CD14-positive monocyte (primary cell): ENCODE measurements at regions not wholly inside any gene's neighbourhood (a gene's known extent, or its start where the extent isn't known, plus 50 kb on each side); places are given as distances from the start of the nearest gene placed in this dataset.

Source experiments
- DNase-seq, 3 donors: peaks; one replicate each; pipeline ENCODE4 v3.0.0-alpha.2; 2011 to 2022
- H2AFZ ChIP-seq: 2 replicates; pipeline ENCODE4 v1.6.0; 2012; ENCODE audit warnings: mild to moderate bottlenecking, low read depth, low read length, inconsistent platforms; ENCODE audit not compliant: insufficient read depth, poor library complexity, severe bottlenecking
- H3K27ac ChIP-seq, 2 donors: 1 replicate in 1 of 2; 2 replicates in 1 of 2; pipeline ENCODE4 v1.5.1; 2012 to 2013; ENCODE audit warnings: low read length in 2 of 2, control low read depth in 1 of 2, inconsistent platforms in 1 of 2, low read depth in 1 of 2, mild to moderate bottlenecking in 1 of 2
- H3K27me3 ChIP-seq, 2 donors: one replicate each; pipeline versions ENCODE4 v1.6.0 to v1.6.1; 2011 to 2013; ENCODE audit warnings: low read length in 2 of 2; ENCODE audit not compliant: control insufficient read depth in 2 of 2, insufficient read depth in 2 of 2
- H3K36me3 ChIP-seq, 2 donors: replicated peaks in 1 of 2; 1 replicate in 1 of 2; 2 replicates in 1 of 2; pipeline versions ENCODE4 v1.5.1 to v1.6.1; 2012 to 2013; ENCODE audit warnings: low read length in 2 of 2, control low read depth in 1 of 2, inconsistent platforms in 1 of 2, mild to moderate bottlenecking in 1 of 2; ENCODE audit not compliant: insufficient read depth in 2 of 2, control insufficient read depth in 1 of 2
- H3K4me1 ChIP-seq, 2 donors: 1 replicate in 1 of 2; 2 replicates in 1 of 2; pipeline versions ENCODE4 v1.5.1 to v1.6.1; 2012 to 2013; ENCODE audit warnings: low read length in 2 of 2, control low read depth in 1 of 2, inconsistent platforms in 1 of 2, mild to moderate bottlenecking in 1 of 2, moderate library complexity in 1 of 2; ENCODE audit not compliant: insufficient read depth in 2 of 2, control insufficient read depth in 1 of 2
- H3K4me2 ChIP-seq: replicated peaks from 2 replicates; pipeline ENCODE3; 2012; ENCODE audit warnings: low read length, moderate library complexity, mild to moderate bottlenecking; ENCODE audit not compliant: poor library complexity, severe bottlenecking; ENCODE audit errors: extremely low read depth
- H3K4me3 ChIP-seq, 3 experiments: fragments of 200-600 bp in 1 of 3; sonication (generic) in 1 of 3; replicated peaks in 1 of 3; 1 replicate in 2 of 3; 2 replicates in 1 of 3; pipeline ENCODE4 v1.5.1; 2011 to 2013; ENCODE audit warnings: low read length in 3 of 3, mild to moderate bottlenecking in 3 of 3, control low read depth in 2 of 3, low read depth in 2 of 3, inconsistent platforms in 1 of 3, moderate library complexity in 1 of 3
- H3K79me2 ChIP-seq: 2 replicates; pipeline ENCODE4 v1.6.0; 2012; ENCODE audit warnings: mild to moderate bottlenecking, control low read depth, inconsistent platforms, low read length, moderate library complexity; ENCODE audit not compliant: insufficient read depth
- H3K9ac ChIP-seq: 2 replicates; pipeline ENCODE4 v1.6.0; 2017; ENCODE audit warnings: low read length, mild to moderate bottlenecking; ENCODE audit not compliant: insufficient read depth, poor library complexity, severe bottlenecking
- H3K9me3 ChIP-seq, 2 donors: replicated peaks in 1 of 2; 1 replicate in 1 of 2; 2 replicates in 1 of 2; pipeline versions ENCODE4 v1.5.1 to v1.6.1; 2012 to 2013; ENCODE audit warnings: low read length in 2 of 2, control low read depth in 1 of 2; ENCODE audit not compliant: control insufficient read depth in 1 of 2, insufficient read depth in 1 of 2
- H4K20me1 ChIP-seq: 2 replicates; pipeline ENCODE4 v1.6.0; 2012; ENCODE audit warnings: mild to moderate bottlenecking, low read length, control low read depth, moderate library complexity; ENCODE audit not compliant: insufficient read depth
- H3K27ac Mint-ChIP-seq, 7 donors: one replicate each; pipeline ENCODE4 v1.8.0; 2020; ENCODE audit warnings: mild to moderate bottlenecking in 7 of 7, mixed read lengths in 7 of 7, moderate library complexity in 6 of 7, inconsistent platforms in 2 of 7
- H3K27me3 Mint-ChIP-seq, 3 donors: one replicate each; pipeline ENCODE4 v1.8.0; 2021 to 2022; ENCODE audit warnings: low read depth in 3 of 3, mild to moderate bottlenecking in 3 of 3, mixed read lengths in 3 of 3, moderate library complexity in 3 of 3, inconsistent platforms in 1 of 3
- H3K36me3 Mint-ChIP-seq, 2 donors: one replicate each; pipeline ENCODE4 v1.8.0; 2020; ENCODE audit warnings: mixed read lengths in 2 of 2, inconsistent platforms in 1 of 2, mild to moderate bottlenecking in 1 of 2
- H3K4me1 Mint-ChIP-seq: one replicate; pipeline ENCODE4 v1.8.0; 2020; ENCODE audit warnings: mild to moderate bottlenecking, mixed read lengths
- H3K4me3 Mint-ChIP-seq, 2 donors: one replicate each; pipeline ENCODE4 v1.8.0; 2020; ENCODE audit warnings: mild to moderate bottlenecking in 2 of 2, mixed read lengths in 2 of 2, moderate library complexity in 1 of 2
- H3K9me3 Mint-ChIP-seq, 7 donors: one replicate each; pipeline ENCODE4 v1.8.0; 2020 to 2022; ENCODE audit warnings: mixed read lengths in 7 of 7, mild to moderate bottlenecking in 6 of 7, moderate library complexity in 6 of 7, inconsistent platforms in 2 of 7
- WGBS: methylation state at CpG from one replicate; pipeline ENCODE4 v1.1.5; 2013; ENCODE audit warnings: missing lambda C conversion rate; ENCODE audit not compliant: insufficient coverage; 5-methylcytosine and 5-hydroxymethylcytosine counted together
- intact Hi-C, 2 donors: fragments of 100-400 bp; cut with micrococcal nuclease; formaldehyde crosslinking; loops; one replicate each; pipeline versions ENCODE4 v1.15.0 to v1.15.1; 2023
- TF ChIP-seq, protein P1 (sequence below): fragments of 200-600 bp; IDR thresholded peaks from one replicate; pipeline ENCODE4 v1.8.0; 2022; ENCODE audit warnings: antibody characterized with exemption, mild to moderate bottlenecking

DNA sequence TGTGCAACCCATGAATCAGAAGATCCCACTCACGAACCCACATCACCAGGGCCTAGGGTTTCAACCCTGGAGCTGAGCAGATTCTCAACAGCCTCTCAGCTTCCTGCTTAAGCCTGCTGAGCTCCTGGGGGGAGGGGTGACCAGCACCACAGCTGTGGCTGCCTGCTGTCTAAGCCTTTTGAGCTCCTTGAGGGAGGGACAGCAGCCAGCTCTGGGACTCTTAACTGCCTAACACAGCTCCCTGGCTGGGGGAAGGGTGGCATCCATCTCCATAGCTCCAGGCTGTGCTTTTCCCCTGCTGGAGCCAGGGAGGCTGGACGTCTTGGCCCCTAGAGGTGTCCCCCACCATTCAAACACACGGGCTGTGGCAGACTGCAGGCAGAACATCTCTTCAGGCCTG is 250.3 kb downstream of the DMAC1 start:
- Mint-ChIP-seq H3K4me3 (no peak overlapping the region), H3K27me3 (peaks cover 0 to 3% (median 2%) of the 10 kb centered on the region in 3 donors), H3K4me1 (no peaks in the 10 kb centered on the region), H3K9me3 (peaks cover 0 to 6% (median 2%) of the 10 kb centered on the region in 7 donors), H3K27ac (no peak overlapping the region), H3K36me3 (no peaks in the 10 kb centered on the region)
- WGBS: 54% methylated on average over 2 of the region's 3 CpGs
- H3K27me3 ChIP-seq: no peaks in the 10 kb centered on the region
- no peaks in the 10 kb centered on the region for H3K79me2 ChIP-seq
- no peak overlapping the region for H3K4me3 ChIP-seq
- H2AFZ ChIP-seq: no peak overlapping the region
- H3K9me3 ChIP-seq: no peaks in the 10 kb centered on the region
- intact Hi-C loops: no loop called here
- no peak for DNase-seq
- H3K4me1 ChIP-seq: no peaks in the 10 kb centered on the region
- no peak overlapping the region for H3K4me2 ChIP-seq
- no peaks in the 10 kb centered on the region for H3K36me3 ChIP-seq
- no peak overlapping the region for H3K27ac ChIP-seq
- no peak overlapping the region for H3K9ac ChIP-seq
- TF ChIP-seq, protein P1, sequence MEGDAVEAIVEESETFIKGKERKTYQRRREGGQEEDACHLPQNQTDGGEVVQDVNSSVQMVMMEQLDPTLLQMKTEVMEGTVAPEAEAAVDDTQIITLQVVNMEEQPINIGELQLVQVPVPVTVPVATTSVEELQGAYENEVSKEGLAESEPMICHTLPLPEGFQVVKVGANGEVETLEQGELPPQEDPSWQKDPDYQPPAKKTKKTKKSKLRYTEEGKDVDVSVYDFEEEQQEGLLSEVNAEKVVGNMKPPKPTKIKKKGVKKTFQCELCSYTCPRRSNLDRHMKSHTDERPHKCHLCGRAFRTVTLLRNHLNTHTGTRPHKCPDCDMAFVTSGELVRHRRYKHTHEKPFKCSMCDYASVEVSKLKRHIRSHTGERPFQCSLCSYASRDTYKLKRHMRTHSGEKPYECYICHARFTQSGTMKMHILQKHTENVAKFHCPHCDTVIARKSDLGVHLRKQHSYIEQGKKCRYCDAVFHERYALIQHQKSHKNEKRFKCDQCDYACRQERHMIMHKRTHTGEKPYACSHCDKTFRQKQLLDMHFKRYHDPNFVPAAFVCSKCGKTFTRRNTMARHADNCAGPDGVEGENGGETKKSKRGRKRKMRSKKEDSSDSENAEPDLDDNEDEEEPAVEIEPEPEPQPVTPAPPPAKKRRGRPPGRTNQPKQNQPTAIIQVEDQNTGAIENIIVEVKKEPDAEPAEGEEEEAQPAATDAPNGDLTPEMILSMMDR: no peak
- H4K20me1 ChIP-seq: no peaks in the 10 kb centered on the region

DNA sequence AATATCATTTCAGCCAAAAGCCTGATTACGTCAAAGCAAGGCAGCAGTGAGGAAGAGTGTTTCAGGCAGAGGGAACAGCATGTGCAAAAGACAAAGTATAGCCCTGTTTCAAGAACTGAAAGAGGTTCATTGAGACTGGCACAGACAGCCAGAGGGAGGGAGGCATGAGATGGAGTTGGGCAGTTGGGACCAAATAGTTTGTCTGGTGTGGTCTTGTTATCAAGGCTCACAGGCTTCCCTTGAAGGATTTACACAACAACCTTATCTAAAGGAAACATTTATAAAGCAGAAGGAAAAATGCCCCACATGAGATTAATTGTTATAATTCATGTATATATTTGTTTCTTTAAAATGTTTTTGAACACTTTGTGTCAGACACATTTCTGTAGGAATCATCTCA is 253.3 kb downstream of the DMAC1 start:
- Histone ChIP-seq H3K4me1 (no peaks in the 10 kb centered on the region), H3K4me3 (no peak overlapping the region), H3K27me3 (no peaks in the 10 kb centered on the region), H3K4me2 (no peak overlapping the region), H2AFZ (no peak overlapping the region), H3K79me2 (no peaks in the 10 kb centered on the region), H3K9me3 (no peaks in the 10 kb centered on the region), H3K27ac (no peak overlapping the region), H3K9ac (no peak overlapping the region), H4K20me1 (no peaks in the 10 kb centered on the region), H3K36me3 (no peaks in the 10 kb centered on the region)
- TF ChIP-seq, protein P1: no peak
- intact Hi-C loops: no loop called here
- Mint-ChIP-seq H3K27me3 (peaks cover 0 to 3% (median 2%) of the 10 kb centered on the region in 3 donors), H3K4me3 (no peak overlapping the region), H3K27ac (peak overlapping the region in 1 of 7 donors; percentile 14), H3K9me3 (peaks cover 0 to 6% (median 0%) of the 10 kb centered on the region in 7 donors), H3K36me3 (no peaks in the 10 kb centered on the region), H3K4me1 (no peaks in the 10 kb centered on the region)
- DNase-seq: no peak
- 73% methylated on average over 1 of the region's 1 CpG for WGBS
